ENCODE measurements at regions not wholly inside any gene's neighbourhood (a gene's known extent, or its start where the extent isn't known, plus 50 kb on each side); places are given as distances from the start of the nearest gene placed in this dataset.

DNA sequence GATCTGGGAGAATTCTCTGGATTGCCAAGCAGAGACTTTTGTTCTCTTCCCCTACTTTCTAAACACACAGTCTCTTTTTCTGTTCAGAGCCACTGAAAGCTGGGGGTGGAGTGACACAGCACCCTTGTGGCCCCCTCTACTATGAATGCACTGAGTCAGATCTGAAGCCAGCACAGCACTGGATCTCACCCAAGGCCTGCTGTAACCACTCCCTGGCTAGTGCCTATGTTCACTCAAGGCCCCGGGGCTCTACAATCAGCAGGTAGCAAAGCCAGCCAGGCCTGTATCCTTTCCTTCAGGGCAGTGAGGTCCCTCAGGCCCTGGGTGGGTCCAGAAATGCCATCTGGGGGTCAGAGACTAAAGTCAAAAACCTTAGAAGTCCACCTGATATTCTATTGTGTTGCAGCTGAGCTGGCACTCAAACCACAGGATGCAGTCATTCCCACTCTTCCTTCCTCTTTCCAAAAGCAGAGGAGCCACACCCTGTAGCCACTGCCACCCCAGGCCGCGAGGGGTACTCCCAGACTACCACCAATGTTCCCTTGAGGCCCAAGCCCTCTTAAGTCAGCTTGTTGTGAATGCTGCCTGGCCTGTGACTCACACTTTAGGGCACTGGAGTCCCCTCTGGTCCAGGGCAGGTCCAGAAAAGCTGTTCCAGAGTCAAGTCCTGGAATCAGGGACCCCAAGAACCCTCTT lies 110.1 kb upstream of the RXFP2 start:
- H3K27ac ChIP-seq (ENCODE audit: low read depth, low read length) = no peak overlapping the region
- WGBS, 2 experiments (ENCODE audit: insufficient coverage in 1 of 2, insufficient read length in 1 of 2) = 50 to 57% methylated on average over 2 to 3 of the region's 3 CpGs
- TF ChIP-seq, protein P1, sequence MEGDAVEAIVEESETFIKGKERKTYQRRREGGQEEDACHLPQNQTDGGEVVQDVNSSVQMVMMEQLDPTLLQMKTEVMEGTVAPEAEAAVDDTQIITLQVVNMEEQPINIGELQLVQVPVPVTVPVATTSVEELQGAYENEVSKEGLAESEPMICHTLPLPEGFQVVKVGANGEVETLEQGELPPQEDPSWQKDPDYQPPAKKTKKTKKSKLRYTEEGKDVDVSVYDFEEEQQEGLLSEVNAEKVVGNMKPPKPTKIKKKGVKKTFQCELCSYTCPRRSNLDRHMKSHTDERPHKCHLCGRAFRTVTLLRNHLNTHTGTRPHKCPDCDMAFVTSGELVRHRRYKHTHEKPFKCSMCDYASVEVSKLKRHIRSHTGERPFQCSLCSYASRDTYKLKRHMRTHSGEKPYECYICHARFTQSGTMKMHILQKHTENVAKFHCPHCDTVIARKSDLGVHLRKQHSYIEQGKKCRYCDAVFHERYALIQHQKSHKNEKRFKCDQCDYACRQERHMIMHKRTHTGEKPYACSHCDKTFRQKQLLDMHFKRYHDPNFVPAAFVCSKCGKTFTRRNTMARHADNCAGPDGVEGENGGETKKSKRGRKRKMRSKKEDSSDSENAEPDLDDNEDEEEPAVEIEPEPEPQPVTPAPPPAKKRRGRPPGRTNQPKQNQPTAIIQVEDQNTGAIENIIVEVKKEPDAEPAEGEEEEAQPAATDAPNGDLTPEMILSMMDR (conservative IDR thresholded peaks at IDR 0.05) = no peak

DNA sequence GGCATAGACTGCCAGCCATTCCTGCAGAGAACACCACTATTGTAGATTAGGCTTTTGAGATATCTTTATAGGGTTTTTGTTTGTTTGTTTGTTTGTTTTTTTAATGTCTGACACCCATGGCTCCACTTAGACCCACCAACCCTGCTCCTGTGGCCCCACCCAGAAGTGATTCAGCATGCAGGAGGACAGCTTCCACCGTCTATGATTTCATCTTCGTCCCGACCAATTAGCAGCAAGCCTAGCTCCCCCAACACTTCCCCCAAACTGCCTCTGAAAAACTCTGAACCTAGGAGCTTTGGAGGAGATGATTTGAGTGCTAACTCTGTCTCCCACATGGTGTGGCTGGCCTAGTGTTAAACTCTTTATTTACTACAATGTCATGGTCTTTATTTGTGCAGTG lies 108.3 kb upstream of the RXFP2 start:
- no peaks in the 10 kb centered on the region for H3K27me3 ChIP-seq (ENCODE audit: control insufficient read depth, insufficient read depth, low read length, poor library complexity, severe bottlenecking)
- H3K36me3 ChIP-seq (ENCODE audit: control insufficient read depth, insufficient read depth, low read length) = peaks cover 5% of the 10 kb centered on the region
- no peak overlapping the region for H3K27ac ChIP-seq (ENCODE audit: low read depth, low read length)
- WGBS, 2 experiments (ENCODE audit: insufficient coverage in 1 of 2, insufficient read length in 1 of 2) = 51% methylated on average over 3 of the region's 3 CpGs; no CpG with 5 or more reads in 1 of the 2 experiments
- Mint-ChIP-seq H3K36me3 (ENCODE audit: low read depth) (peaks cover 24% of the 10 kb centered on the region), H3K4me1 (peaks cover 12% of the 10 kb centered on the region), H3K27ac (peak overlapping the region; percentile 90), H3K27me3 (ENCODE audit: insufficient read depth) (no peaks in the 10 kb centered on the region), H3K9me3 (peaks cover 73% of the 10 kb centered on the region), H3K4me3 (no peak overlapping the region)
- H3K4me3 ChIP-seq (ENCODE audit: low read length) = peak overlapping the region; percentile 61
- peak overlapping the region; percentile 84 for H3K9ac ChIP-seq (ENCODE audit: extremely low read depth, low read length, poor library complexity, severe bottlenecking)
- H3K9me3 ChIP-seq (ENCODE audit: control insufficient read depth, low read length) = peaks cover 34% of the 10 kb centered on the region
- peak; percentile 85 for DNase-seq
- no peaks in the 10 kb centered on the region for H3K4me1 ChIP-seq (ENCODE audit: control insufficient read depth, insufficient read depth, low read length)
- TF ChIP-seq, protein P1 (conservative IDR thresholded peaks at IDR 0.05) = no peak

More for the DNA sequence above, 110.1 kb upstream of the RXFP2 start:
- Mint-ChIP-seq H3K9me3 (peaks cover 55% of the 10 kb centered on the region), H3K4me1 (peaks cover 12% of the 10 kb centered on the region), H3K27me3 (ENCODE audit: insufficient read depth) (no peaks in the 10 kb centered on the region), H3K27ac (no peak overlapping the region), H3K4me3 (no peak overlapping the region), H3K36me3 (ENCODE audit: low read depth) (peaks cover 20% of the 10 kb centered on the region)
- H3K27me3 ChIP-seq (ENCODE audit: control insufficient read depth, insufficient read depth, low read length, poor library complexity, severe bottlenecking) = no peaks in the 10 kb centered on the region
- no peak overlapping the region for H3K9ac ChIP-seq (ENCODE audit: extremely low read depth, low read length, poor library complexity, severe bottlenecking)
- DNase-seq = no peak
- no peaks in the 10 kb centered on the region for H3K4me1 ChIP-seq (ENCODE audit: control insufficient read depth, insufficient read depth, low read length)
- peaks cover 33% of the 10 kb centered on the region for H3K9me3 ChIP-seq (ENCODE audit: control insufficient read depth, low read length)
- H3K4me3 ChIP-seq (ENCODE audit: low read length) = peak overlapping the region; percentile 57
- peaks cover 5% of the 10 kb centered on the region for H3K36me3 ChIP-seq (ENCODE audit: control insufficient read depth, insufficient read depth, low read length)

DNA sequence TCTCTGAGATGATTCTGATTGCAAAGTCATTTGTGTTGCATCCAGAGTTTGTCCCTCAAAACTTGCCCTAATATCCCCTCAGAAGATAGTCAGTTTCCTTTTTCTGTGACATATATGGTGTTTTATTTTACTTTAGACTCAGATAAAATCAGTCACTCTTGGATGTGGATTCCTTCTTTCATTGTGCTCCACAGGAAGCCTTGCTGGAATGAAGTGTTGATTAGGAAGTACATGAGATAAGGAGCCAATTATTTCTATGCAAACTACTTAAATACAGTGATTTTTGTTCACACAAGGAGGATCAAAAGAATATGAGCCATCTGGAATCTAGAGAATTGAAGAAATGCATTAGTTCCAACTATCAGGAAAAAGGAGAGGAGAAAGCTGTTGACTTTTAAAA lies 107.6 kb upstream of the RXFP2 start:
- H3K9ac ChIP-seq (ENCODE audit: extremely low read depth, low read length, poor library complexity, severe bottlenecking) = peak overlapping the region; percentile 84
- no peaks in the 10 kb centered on the region for H3K27me3 Mint-ChIP-seq (ENCODE audit: insufficient read depth)
- H3K4me3 Mint-ChIP-seq = no peak overlapping the region
- H3K4me3 ChIP-seq (ENCODE audit: low read length) = peak overlapping the region; percentile 61
- TF ChIP-seq, protein P1 (conservative IDR thresholded peaks at IDR 0.05) = no peak
- H3K4me1 Mint-ChIP-seq = peaks cover 12% of the 10 kb centered on the region
- peaks cover 5% of the 10 kb centered on the region for H3K36me3 ChIP-seq (ENCODE audit: control insufficient read depth, insufficient read depth, low read length)
- H3K4me1 ChIP-seq (ENCODE audit: control insufficient read depth, insufficient read depth, low read length) = no peaks in the 10 kb centered on the region
- H3K27me3 ChIP-seq (ENCODE audit: control insufficient read depth, insufficient read depth, low read length, poor library complexity, severe bottlenecking) = no peaks in the 10 kb centered on the region
- peaks cover 38% of the 10 kb centered on the region for H3K9me3 ChIP-seq (ENCODE audit: control insufficient read depth, low read length)
- no peak overlapping the region for H3K27ac ChIP-seq (ENCODE audit: low read depth, low read length)
- H3K27ac Mint-ChIP-seq = peak overlapping the region; percentile 41
- H3K36me3 Mint-ChIP-seq (ENCODE audit: low read depth) = peaks cover 25% of the 10 kb centered on the region
- peaks cover 80% of the 10 kb centered on the region for H3K9me3 Mint-ChIP-seq
- no peak for DNase-seq
